ENCODE measurements at regions not wholly inside any gene's neighbourhood (a gene's known extent, or its start where the extent isn't known, plus 50 kb on each side); places are given as distances from the start of the nearest gene placed in this dataset.

- Mint-ChIP-seq H3K27ac (no peak overlapping the region), H3K36me3 (ENCODE audit: low read depth) (no peaks in the 10 kb centered on the region; the same call in 1 of the 2 replicates), H3K27me3 (ENCODE audit: insufficient read depth) (no peaks in the 10 kb centered on the region), H3K4me3 (no peak overlapping the region), H3K4me1 (ENCODE audit: low read depth) (no peaks in the 10 kb centered on the region), H3K9me3 (peaks cover 69% of the 10 kb centered on the region)
- no peak for TF ChIP-seq CTCF (IDR thresholded peaks at IDR 0.05)
- DNase-seq, result no peak
These were observed 618.4 kb downstream of the BCL11A start for GRCh38 chr2:59935005-59935404.

- no peak for DNase-seq
- Mint-ChIP-seq H3K27ac (no peak overlapping the region), H3K27me3 (ENCODE audit: insufficient read depth) (no peaks in the 10 kb centered on the region), H3K36me3 (ENCODE audit: low read depth) (no peaks in the 10 kb centered on the region; the same call in 1 of the 2 replicates), H3K9me3 (peaks cover 71% of the 10 kb centered on the region), H3K4me1 (ENCODE audit: low read depth) (no peaks in the 10 kb centered on the region), H3K4me3 (no peak overlapping the region)
- TF ChIP-seq CTCF (IDR thresholded peaks at IDR 0.05), result no peak
These were observed 619.5 kb downstream of the BCL11A start for GRCh38 chr2:59933948-59934347.

- H3K27ac Mint-ChIP-seq, result no peak overlapping the region
- H3K4me1 Mint-ChIP-seq (ENCODE audit: low read depth), result no peaks in the 10 kb centered on the region
- no peak overlapping the region for H3K4me3 Mint-ChIP-seq
- TF ChIP-seq CTCF (IDR thresholded peaks at IDR 0.05), result no peak
- no peaks in the 10 kb centered on the region; the same call in 1 of the 2 replicates for H3K36me3 Mint-ChIP-seq (ENCODE audit: low read depth)
- peaks cover 60% of the 10 kb centered on the region for H3K9me3 Mint-ChIP-seq
- no peak for DNase-seq
- no peaks in the 10 kb centered on the region for H3K27me3 Mint-ChIP-seq (ENCODE audit: insufficient read depth)
These were observed 621.1 kb downstream of the BCL11A start for GRCh38 chr2:59932341-59932740.

GRCh38 chr2:59930430-59930829, 623.0 kb downstream of the BCL11A start:
- Mint-ChIP-seq H3K4me1 (ENCODE audit: low read depth) (no peaks in the 10 kb centered on the region), H3K36me3 (ENCODE audit: low read depth) (no peaks in the 10 kb centered on the region; the same call in 1 of the 2 replicates), H3K27ac (no peak overlapping the region), H3K4me3 (no peak overlapping the region), H3K27me3 (ENCODE audit: insufficient read depth) (no peaks in the 10 kb centered on the region), H3K9me3 (peaks cover 67% of the 10 kb centered on the region)
- no peak for TF ChIP-seq CTCF (IDR thresholded peaks at IDR 0.05)
- DNase-seq, result no peak

GRCh38 chr2:59926731-59927130, 626.7 kb downstream of the BCL11A start:
- TF ChIP-seq CTCF (IDR thresholded peaks at IDR 0.05), result no peak
- no peak for DNase-seq
- no peaks in the 10 kb centered on the region for H3K4me1 Mint-ChIP-seq (ENCODE audit: low read depth)
- H3K9me3 Mint-ChIP-seq, result peaks cover 42% of the 10 kb centered on the region
- no peaks in the 10 kb centered on the region for H3K27me3 Mint-ChIP-seq (ENCODE audit: insufficient read depth)
- no peaks in the 10 kb centered on the region for H3K36me3 Mint-ChIP-seq (ENCODE audit: low read depth)
- H3K4me3 Mint-ChIP-seq, result no peak overlapping the region
- no peak overlapping the region for H3K27ac Mint-ChIP-seq

- no peak for DNase-seq
- Mint-ChIP-seq H3K9me3 (peaks cover 34% of the 10 kb centered on the region), H3K36me3 (ENCODE audit: low read depth) (no peaks in the 10 kb centered on the region), H3K4me1 (ENCODE audit: low read depth) (no peaks in the 10 kb centered on the region), H3K27ac (no peak overlapping the region), H3K4me3 (no peak overlapping the region), H3K27me3 (ENCODE audit: insufficient read depth) (no peaks in the 10 kb centered on the region)
- no peak for TF ChIP-seq CTCF (IDR thresholded peaks at IDR 0.05)
These were observed 628.1 kb downstream of the BCL11A start for GRCh38 chr2:59925321-59925720.

Measured in HFFc6 (cell line).